Adrenal gland (tissue), 9 donors: ENCODE measurements at regions not wholly inside any gene's neighbourhood (a gene's known extent, or its start where the extent isn't known, plus 50 kb on each side); places are given as distances from the start of the nearest gene placed in this dataset.

Experiments
- DNase-seq, 7 donors: peaks; one replicate each; pipeline ENCODE4 v3.0.0-alpha.2; 2019 to 2020
- H3K27ac ChIP-seq, 5 donors: fragments of 200-600 bp; sonication (generic) in 4 of 5; 1 replicate in 3 of 5; 2 replicates in 2 of 5; pipeline versions ENCODE4 v1.5.1 to v1.8.0; 2016 to 2020; ENCODE audit warnings: mild to moderate bottlenecking in 1 of 5
- H3K27me3 ChIP-seq: fragments of 200-600 bp; 2 replicates; pipeline ENCODE4 v1.8.0; 2021
- H3K36me3 ChIP-seq, 2 donors: fragments of 200-600 bp; replicated peaks in 1 of 2; 1 replicate in 1 of 2; 2 replicates in 1 of 2; pipeline versions ENCODE4 v1.5.1 to v1.8.0; 2018 to 2022
- H3K4me1 ChIP-seq, 2 donors: fragments of 200-600 bp; replicated peaks in 1 of 2; 1 replicate in 1 of 2; 2 replicates in 1 of 2; pipeline versions ENCODE4 v1.5.1 to v1.8.0; 2018 to 2021
- H3K4me3 ChIP-seq, 4 donors: fragments of 200-600 bp; sonication (generic) in 3 of 4; one replicate each; pipeline ENCODE4 v1.5.1; 2016 to 2018
- H3K9me3 ChIP-seq, 3 donors: fragments of 200-600 bp; sonication (generic) in 1 of 3; replicated peaks in 1 of 3; 1 replicate in 2 of 3; 2 replicates in 1 of 3; pipeline versions ENCODE4 v1.5.1 to v1.8.0; 2016 to 2021
- POLR2A ChIP-seq, 2 donors: fragments of 450-650 bp; IDR thresholded peaks; one replicate each; pipeline ENCODE4 v1.6.1; 2017; ENCODE audit warnings: antibody characterized with exemption in 2 of 2, mild to moderate bottlenecking in 2 of 2, moderate library complexity in 1 of 2
- WGBS, 4 donors: extraction: QIAGEN DNeasy Blood & Tissue Kit in 2 of 4; methylation state at CpG; one replicate each; pipeline versions ENCODE4 v1.1.5 to v1.1.7; 2013 to 2017; 5-methylcytosine and 5-hydroxymethylcytosine counted together
- intact Hi-C, 2 donors: fragments of 100-400 bp; cut with DNase I; formaldehyde crosslinking; loops; one replicate each; pipeline versions ENCODE4 v1.14.1 to v1.15.0; 2022 to 2023
- TF ChIP-seq, protein P1 (sequence below), 6 experiments: fragments of 450-650 bp in 4 of 6; fragments of 200-600 bp in 2 of 6; sonication (generic) in 1 of 6; IDR thresholded peaks; 1 replicate in 5 of 6; 2 replicates in 1 of 6; pipeline versions ENCODE4 v1.5.1 to v1.8.0; 2016 to 2021; ENCODE audit warnings: antibody characterized with exemption in 6 of 6, mild to moderate bottlenecking in 2 of 6, moderate library complexity in 1 of 6
- donor health status: healthy with polysubstance abuse.
- donor health status: Bipolar disorder and iron deficiency.
- donor health status: DM: yes; HTN: yes; CAD: no.
- donor health status: DM: no; HTN: no; CAD: no.
- donor health status: DM: no; HTN: no; CAD: no.

DNA sequence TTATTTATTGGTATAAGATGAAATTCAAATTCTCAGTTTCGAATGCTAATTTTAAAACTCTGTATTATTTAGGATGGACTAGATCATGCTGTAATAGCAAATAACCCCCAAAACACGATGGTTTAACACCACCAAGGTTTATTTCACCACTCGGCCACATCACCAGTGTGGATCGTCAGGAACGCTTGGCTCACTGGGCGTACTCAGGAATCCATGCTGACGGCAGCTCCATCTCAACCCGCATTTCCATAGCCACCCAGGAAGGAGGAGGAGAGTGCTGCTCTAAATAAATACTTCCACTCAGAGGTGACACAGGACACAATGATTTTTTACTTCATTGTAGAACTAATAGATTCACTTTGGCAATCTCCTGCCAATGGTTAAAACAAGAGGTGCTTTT lies 347.4 kb downstream of the SH3GL2 start:
- WGBS, 4 donors = 74 to 87% (median 80%) methylated on average over 5 to 8 of the region's 8 CpGs
- Histone ChIP-seq H3K4me1 (no peaks in the 10 kb centered on the region), H3K27me3 (no peaks in the 10 kb centered on the region), H3K36me3 (no peaks in the 10 kb centered on the region), H3K9me3 (no peaks in the 10 kb centered on the region), H3K4me3 (no peak overlapping the region), H3K27ac (no peak overlapping the region)
- intact Hi-C loops = no loop called here
- TF ChIP-seq POLR2A (IDR thresholded peaks at IDR 0.05) = no peak
- TF ChIP-seq, protein P1, sequence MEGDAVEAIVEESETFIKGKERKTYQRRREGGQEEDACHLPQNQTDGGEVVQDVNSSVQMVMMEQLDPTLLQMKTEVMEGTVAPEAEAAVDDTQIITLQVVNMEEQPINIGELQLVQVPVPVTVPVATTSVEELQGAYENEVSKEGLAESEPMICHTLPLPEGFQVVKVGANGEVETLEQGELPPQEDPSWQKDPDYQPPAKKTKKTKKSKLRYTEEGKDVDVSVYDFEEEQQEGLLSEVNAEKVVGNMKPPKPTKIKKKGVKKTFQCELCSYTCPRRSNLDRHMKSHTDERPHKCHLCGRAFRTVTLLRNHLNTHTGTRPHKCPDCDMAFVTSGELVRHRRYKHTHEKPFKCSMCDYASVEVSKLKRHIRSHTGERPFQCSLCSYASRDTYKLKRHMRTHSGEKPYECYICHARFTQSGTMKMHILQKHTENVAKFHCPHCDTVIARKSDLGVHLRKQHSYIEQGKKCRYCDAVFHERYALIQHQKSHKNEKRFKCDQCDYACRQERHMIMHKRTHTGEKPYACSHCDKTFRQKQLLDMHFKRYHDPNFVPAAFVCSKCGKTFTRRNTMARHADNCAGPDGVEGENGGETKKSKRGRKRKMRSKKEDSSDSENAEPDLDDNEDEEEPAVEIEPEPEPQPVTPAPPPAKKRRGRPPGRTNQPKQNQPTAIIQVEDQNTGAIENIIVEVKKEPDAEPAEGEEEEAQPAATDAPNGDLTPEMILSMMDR (IDR thresholded peaks at IDR 0.05) = no peak
- no peak for DNase-seq

DNA sequence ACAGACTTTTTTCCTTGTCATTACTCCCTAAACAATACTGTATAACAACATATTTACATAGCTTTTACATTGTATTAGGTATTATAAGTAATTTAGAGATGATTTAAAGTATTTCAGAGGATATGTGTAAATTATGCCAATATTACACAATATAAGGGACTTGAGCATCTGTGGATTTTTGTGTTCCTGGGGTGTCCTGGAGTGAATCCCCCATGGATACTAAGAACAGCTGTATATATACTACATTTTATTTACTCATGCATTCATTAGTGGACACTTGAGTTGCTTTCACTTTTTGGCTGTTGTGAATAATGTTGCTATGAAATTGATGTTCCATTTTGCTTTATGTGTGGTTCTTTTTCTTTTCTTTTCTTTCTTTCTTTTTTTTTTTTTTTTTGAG lies 348.8 kb downstream of the SH3GL2 start:
- Histone ChIP-seq H3K27ac (no peak overlapping the region), H3K9me3 (no peaks in the 10 kb centered on the region), H3K36me3 (no peaks in the 10 kb centered on the region), H3K4me3 (no peak overlapping the region), H3K27me3 (no peaks in the 10 kb centered on the region), H3K4me1 (no peaks in the 10 kb centered on the region)
- TF ChIP-seq, protein P1 (IDR thresholded peaks at IDR 0.05) = no peak
- TF ChIP-seq POLR2A (IDR thresholded peaks at IDR 0.05) = no peak
- DNase-seq = no peak
- intact Hi-C loops = no loop called here

DNA sequence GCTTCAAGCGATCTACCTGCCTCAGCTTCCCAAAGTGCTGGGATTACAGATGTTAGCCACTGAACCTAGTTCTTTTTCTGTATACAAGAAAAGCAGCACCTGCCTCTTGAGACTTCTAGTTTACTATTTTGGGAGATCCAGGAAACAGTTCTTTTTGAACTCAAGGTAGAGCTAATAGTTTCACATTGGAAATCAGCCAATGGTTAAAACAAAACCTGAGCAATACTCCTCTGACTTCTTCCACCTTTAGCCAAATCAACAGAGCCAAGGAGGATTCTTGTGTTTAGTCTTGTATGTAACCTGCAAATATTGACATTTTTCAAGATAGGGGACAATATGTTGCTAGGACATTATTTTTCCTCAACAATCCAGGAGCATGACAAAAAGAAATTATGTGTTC lies 349.4 kb downstream of the SH3GL2 start:
- Histone ChIP-seq H3K9me3 (no peaks in the 10 kb centered on the region), H3K4me3 (no peak overlapping the region), H3K27me3 (no peaks in the 10 kb centered on the region), H3K27ac (no peak overlapping the region), H3K4me1 (no peaks in the 10 kb centered on the region), H3K36me3 (no peaks in the 10 kb centered on the region)
- DNase-seq = no peak
- TF ChIP-seq, protein P1 (IDR thresholded peaks at IDR 0.05) = no peak
- TF ChIP-seq POLR2A (IDR thresholded peaks at IDR 0.05) = no peak
- intact Hi-C loops = no loop called here
- 77 to 93% (median 90%) methylated on average over 1 of the region's 1 CpG for WGBS, 4 donors

DNA sequence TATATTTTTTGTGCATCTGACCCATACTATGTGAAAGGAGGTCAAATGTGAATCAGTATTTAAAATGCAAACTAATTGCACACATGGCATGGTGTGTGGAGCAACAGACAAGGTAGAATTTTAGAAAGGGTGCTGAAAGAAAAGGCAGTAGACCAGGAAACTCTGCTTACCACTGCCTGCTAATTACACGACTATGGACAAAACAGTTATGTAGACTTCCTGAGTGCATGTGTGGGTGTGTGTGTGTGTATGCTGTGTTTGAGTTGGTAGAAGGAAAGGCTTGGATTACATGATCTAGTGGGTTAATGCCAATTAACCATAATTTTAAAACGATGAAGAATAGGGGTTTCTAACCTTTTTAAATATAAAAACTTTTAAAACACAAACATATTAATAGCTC lies 349.9 kb downstream of the SH3GL2 start:
- Histone ChIP-seq H3K27ac (no peak overlapping the region), H3K27me3 (no peaks in the 10 kb centered on the region), H3K9me3 (no peaks in the 10 kb centered on the region), H3K36me3 (no peaks in the 10 kb centered on the region), H3K4me1 (no peaks in the 10 kb centered on the region), H3K4me3 (no peak overlapping the region)
- no peak for DNase-seq
- intact Hi-C loops = no loop called here
- WGBS, 4 donors = 38 to 69% (median 49%) methylated on average over 2 of the region's 2 CpGs
- no peak for TF ChIP-seq POLR2A (IDR thresholded peaks at IDR 0.05)
- TF ChIP-seq, protein P1 (IDR thresholded peaks at IDR 0.05) = no peak
